T-helper 2 cell (primary cell): ENCODE measurements at regions not wholly inside any gene's neighbourhood (a gene's known extent, or its start where the extent isn't known, plus 50 kb on each side); places are given as distances from the start of the nearest gene placed in this dataset.
"Not testable (repeated sequence)": the region's sequence is repeated elsewhere in the genome, so short reads cannot be mapped to it uniquely, and the experiment has no call there.

Experiments
- DNase-seq, 5 experiments: peaks; one replicate each; pipeline versions ENCODE4 v3.0.0 to v3.0.0-alpha.2; 2012 to 2022

GRCh38 chr12:46546634-46547273 is 174.2 kb upstream of the SLC38A2 start:
- DNase-seq: peak in 1 of 5 experiments; percentile 63

GRCh38 chr12:46543378-46543795 is 170.8 kb upstream of the SLC38A2 start:
- not testable (repeated sequence) for DNase-seq

- no peak for DNase-seq
These were observed 166.4 kb upstream of the SLC38A2 start for GRCh38 chr12:46538976-46539375.

GRCh38 chr12:46537387-46537955 is 164.9 kb upstream of the SLC38A2 start:
- DNase-seq: no peak

- DNase-seq: not testable (repeated sequence)
These were observed 163.7 kb upstream of the SLC38A2 start for GRCh38 chr12:46536316-46536715.

- no peak for DNase-seq
These were observed 163.3 kb upstream of the SLC38A2 start for GRCh38 chr12:46535907-46536306.

GRCh38 chr12:46535376-46535775 is 162.8 kb upstream of the SLC38A2 start:
- DNase-seq: no peak

GRCh38 chr12:46534327-46534840 is 161.8 kb upstream of the SLC38A2 start:
- no peak for DNase-seq

GRCh38 chr12:46533723-46534122 is 161.2 kb upstream of the SLC38A2 start:
- DNase-seq: no peak

GRCh38 chr12:46531804-46532203 is 159.2 kb upstream of the SLC38A2 start:
- no peak for DNase-seq

- no peak for DNase-seq
These were observed 158.6 kb upstream of the SLC38A2 start for GRCh38 chr12:46531059-46531785.

- DNase-seq: no peak
These were observed 157.9 kb upstream of the SLC38A2 start for GRCh38 chr12:46530373-46531056.

- no peak for DNase-seq
These were observed 153.7 kb upstream of the SLC38A2 start for GRCh38 chr12:46526233-46526632.

GRCh38 chr12:46524778-46525177 is 152.2 kb upstream of the SLC38A2 start:
- DNase-seq: no peak

- peak in 3 of 5 experiments; percentile 2 to 86 (median 10) for DNase-seq
These were observed 151.5 kb upstream of the SLC38A2 start for GRCh38 chr12:46523863-46524770.

GRCh38 chr12:46523446-46523845 is 150.9 kb upstream of the SLC38A2 start:
- DNase-seq: no peak

- peak in 1 of 5 experiments; percentile 10 for DNase-seq
These were observed 149.5 kb upstream of the SLC38A2 start for GRCh38 chr12:46522071-46522470.

GRCh38 chr12:46521145-46521544 is 148.6 kb upstream of the SLC38A2 start:
- no peak for DNase-seq

GRCh38 chr12:46519407-46519806 is 146.8 kb upstream of the SLC38A2 start:
- no peak for DNase-seq

- no peak for DNase-seq
These were observed 146.2 kb upstream of the SLC38A2 start for GRCh38 chr12:46518729-46519128.

- no peak for DNase-seq
These were observed 145.6 kb upstream of the SLC38A2 start for GRCh38 chr12:46518169-46518568.

GRCh38 chr12:46517579-46517962 is 145.0 kb upstream of the SLC38A2 start:
- DNase-seq: peak in 1 of 5 experiments; percentile 51
